Breast epithelium (tissue), 4 donors: ENCODE measurements at regions not wholly inside any gene's neighbourhood (a gene's known extent, or its start where the extent isn't known, plus 50 kb on each side); places are given as distances from the start of the nearest gene placed in this dataset.

Source experiments
- DNase-seq, 2 donors: peaks; one replicate each; pipeline ENCODE4 v3.0.0-alpha.2; 2019; ENCODE audit warnings: low spot score in 2 of 2
- H3K27ac ChIP-seq, 2 donors: fragments of 200-600 bp; sonication (generic) in 1 of 2; one replicate each; pipeline ENCODE4 v1.5.1; 2016 to 2019; ENCODE audit warnings: mild to moderate bottlenecking in 1 of 2
- H3K27me3 ChIP-seq, 2 donors: fragments of 200-600 bp; sonication (generic) in 1 of 2; one replicate each; pipeline versions ENCODE4 v1.5.1 to v1.6.0; 2017 to 2019; ENCODE audit warnings: control low read depth in 1 of 2, mild to moderate bottlenecking in 1 of 2
- H3K36me3 ChIP-seq: fragments of 200-600 bp; one replicate; pipeline ENCODE4 v1.5.1; 2019
- H3K4me1 ChIP-seq, 2 donors: fragments of 200-600 bp; sonication (generic); one replicate each; pipeline ENCODE4 v1.5.1; 2016 to 2019; ENCODE audit warnings: control low read depth in 1 of 2
- H3K4me3 ChIP-seq, 3 donors: fragments of 200-600 bp; sonication (generic); 1 replicate in 2 of 3; 2 replicates in 1 of 3; pipeline ENCODE4 v1.5.1; 2016 to 2019; ENCODE audit warnings: mild to moderate bottlenecking in 3 of 3, moderate library complexity in 2 of 3
- H3K9me3 ChIP-seq, 2 donors: fragments of 200-600 bp; sonication (generic) in 1 of 2; one replicate each; pipeline ENCODE4 v1.5.1; 2016 to 2019; ENCODE audit warnings: control low read depth in 1 of 2
- POLR2A ChIP-seq: fragments of 450-650 bp; IDR thresholded peaks from one replicate; pipeline ENCODE4 v1.6.1; 2016; ENCODE audit warnings: antibody characterized with exemption, mild to moderate bottlenecking, moderate library complexity
- POLR2AphosphoS5 ChIP-seq, 3 donors: sonication (generic); formaldehyde crosslinking; IDR thresholded peaks; one replicate each; pipeline ENCODE4 v1.6.1; 2017; ENCODE audit warnings: antibody characterized with exemption in 3 of 3
- intact Hi-C: fragments of 100-400 bp; cut with DNase I; formaldehyde crosslinking; loops from one replicate; pipeline ENCODE4 v1.15.1; 2023; ENCODE audit warnings: low total_unique reads
- TF ChIP-seq, protein P1 (sequence below), 3 donors: fragments of 450-650 bp; IDR thresholded peaks; one replicate each; pipeline ENCODE4 v1.5.1; 2016 to 2017; ENCODE audit warnings: antibody characterized with exemption in 3 of 3, mild to moderate bottlenecking in 3 of 3, moderate library complexity in 3 of 3

- Histone ChIP-seq H3K27ac (no peak overlapping the region), H3K9me3 (no peaks in the 10 kb centered on the region), H3K27me3 (no peaks in the 10 kb centered on the region), H3K4me3 (no peak overlapping the region), H3K4me1 (no peaks in the 10 kb centered on the region), H3K36me3 (no peaks in the 10 kb centered on the region)
- TF ChIP-seq POLR2A = no peak
- no peak for TF ChIP-seq POLR2AphosphoS5 (IDR thresholded peaks at IDR 0.05)
- TF ChIP-seq, protein P1, sequence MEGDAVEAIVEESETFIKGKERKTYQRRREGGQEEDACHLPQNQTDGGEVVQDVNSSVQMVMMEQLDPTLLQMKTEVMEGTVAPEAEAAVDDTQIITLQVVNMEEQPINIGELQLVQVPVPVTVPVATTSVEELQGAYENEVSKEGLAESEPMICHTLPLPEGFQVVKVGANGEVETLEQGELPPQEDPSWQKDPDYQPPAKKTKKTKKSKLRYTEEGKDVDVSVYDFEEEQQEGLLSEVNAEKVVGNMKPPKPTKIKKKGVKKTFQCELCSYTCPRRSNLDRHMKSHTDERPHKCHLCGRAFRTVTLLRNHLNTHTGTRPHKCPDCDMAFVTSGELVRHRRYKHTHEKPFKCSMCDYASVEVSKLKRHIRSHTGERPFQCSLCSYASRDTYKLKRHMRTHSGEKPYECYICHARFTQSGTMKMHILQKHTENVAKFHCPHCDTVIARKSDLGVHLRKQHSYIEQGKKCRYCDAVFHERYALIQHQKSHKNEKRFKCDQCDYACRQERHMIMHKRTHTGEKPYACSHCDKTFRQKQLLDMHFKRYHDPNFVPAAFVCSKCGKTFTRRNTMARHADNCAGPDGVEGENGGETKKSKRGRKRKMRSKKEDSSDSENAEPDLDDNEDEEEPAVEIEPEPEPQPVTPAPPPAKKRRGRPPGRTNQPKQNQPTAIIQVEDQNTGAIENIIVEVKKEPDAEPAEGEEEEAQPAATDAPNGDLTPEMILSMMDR (IDR thresholded peaks at IDR 0.05) = no peak
- no peak for DNase-seq
- intact Hi-C loops = no loop called here
Measured at GRCh38 chr4:136881666-136882065, 650.6 kb downstream of the PCDH18 start.

DNA sequence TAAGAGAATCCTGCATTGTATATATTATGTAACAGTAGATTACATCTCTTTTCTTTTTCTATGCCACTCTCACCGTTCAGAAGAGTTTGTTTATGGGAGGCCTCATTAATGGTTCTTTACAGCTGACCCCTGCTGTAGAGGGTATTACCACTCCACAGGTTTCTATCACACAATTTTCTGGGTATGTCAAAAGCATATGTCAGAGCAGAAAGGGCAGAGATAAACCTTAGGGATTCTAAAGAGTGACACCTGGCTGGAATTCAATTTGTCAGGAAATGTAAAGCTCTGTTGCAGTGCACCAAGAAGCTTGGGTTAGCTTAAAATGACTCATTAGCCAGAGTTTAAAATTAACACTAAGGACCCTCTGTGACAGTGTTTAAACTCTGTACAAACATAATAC is 658.7 kb downstream of the PCDH18 start:
- TF ChIP-seq POLR2A = no peak
- TF ChIP-seq, protein P1 (IDR thresholded peaks at IDR 0.05) = no peak
- TF ChIP-seq POLR2AphosphoS5 (IDR thresholded peaks at IDR 0.05) = no peak
- Histone ChIP-seq H3K27ac (no peak overlapping the region), H3K4me1 (no peaks in the 10 kb centered on the region), H3K9me3 (no peaks in the 10 kb centered on the region), H3K27me3 (no peaks in the 10 kb centered on the region), H3K36me3 (no peaks in the 10 kb centered on the region), H3K4me3 (no peak overlapping the region)
- intact Hi-C loops = no loop called here
- no peak for DNase-seq

GRCh38 chr4:136867465-136867864 is 664.8 kb downstream of the PCDH18 start:
- DNase-seq = no peak
- no peaks in the 10 kb centered on the region for H3K9me3 ChIP-seq
- no peak overlapping the region for H3K27ac ChIP-seq
- no peak overlapping the region for H3K4me3 ChIP-seq
- TF ChIP-seq POLR2AphosphoS5 (IDR thresholded peaks at IDR 0.05) = no peak
- TF ChIP-seq POLR2A = no peak
- TF ChIP-seq, protein P1 (IDR thresholded peaks at IDR 0.05) = no peak
- no peaks in the 10 kb centered on the region for H3K4me1 ChIP-seq
- no peaks in the 10 kb centered on the region for H3K36me3 ChIP-seq
- intact Hi-C loops = no loop called here
- no peaks in the 10 kb centered on the region for H3K27me3 ChIP-seq

DNA sequence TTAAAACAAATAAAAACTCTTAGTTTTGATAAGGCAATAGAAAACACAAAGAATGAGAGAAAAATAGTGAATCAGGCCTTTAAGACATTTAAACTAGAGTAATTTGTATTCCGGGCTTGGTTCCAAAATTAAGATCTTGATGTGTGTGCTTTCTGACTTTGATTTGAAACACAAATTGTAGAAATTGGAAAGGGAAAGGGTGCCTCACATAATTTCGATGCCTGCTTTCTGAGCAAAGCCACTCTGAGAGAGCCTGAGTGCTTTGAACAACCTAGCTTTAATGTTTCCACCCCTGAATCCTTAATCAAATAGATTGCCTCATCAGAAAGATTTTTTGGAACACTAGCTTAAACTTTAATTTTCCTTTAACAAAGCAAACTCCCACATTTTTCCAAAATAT is 666.8 kb downstream of the PCDH18 start:
- Histone ChIP-seq H3K4me3 (no peak overlapping the region), H3K27me3 (no peaks in the 10 kb centered on the region), H3K9me3 (no peaks in the 10 kb centered on the region), H3K4me1 (no peaks in the 10 kb centered on the region), H3K27ac (no peak overlapping the region), H3K36me3 (no peaks in the 10 kb centered on the region)
- DNase-seq = no peak
- intact Hi-C loops = no loop called here
- TF ChIP-seq POLR2A (no peak), POLR2AphosphoS5 (IDR thresholded peaks at IDR 0.05) (no peak)
- TF ChIP-seq, protein P1 (IDR thresholded peaks at IDR 0.05) = no peak

GRCh38 chr4:136864604-136865185 is 667.6 kb downstream of the PCDH18 start:
- Histone ChIP-seq H3K27me3 (no peaks in the 10 kb centered on the region), H3K4me1 (no peaks in the 10 kb centered on the region), H3K4me3 (no peak overlapping the region), H3K9me3 (no peaks in the 10 kb centered on the region), H3K36me3 (no peaks in the 10 kb centered on the region), H3K27ac (no peak overlapping the region)
- DNase-seq = no peak
- intact Hi-C loops = no loop called here
- no peak for TF ChIP-seq POLR2A
- no peak for TF ChIP-seq POLR2AphosphoS5 (IDR thresholded peaks at IDR 0.05)
- TF ChIP-seq, protein P1 (IDR thresholded peaks at IDR 0.05) = peak in 2 of 3 donors; percentile 40 to 62
